HG02981 (cell line): ENCODE measurements at regions not wholly inside any gene's neighbourhood (a gene's known extent, or its start where the extent isn't known, plus 50 kb on each side); places are given as distances from the start of the nearest gene placed in this dataset.
"Not testable (repeated sequence)": the region's sequence is repeated elsewhere in the genome, so short reads cannot be mapped to it uniquely, and the experiment has no call there.

Experiments used
- ATAC-seq: cut with Tn5 transposase; IDR thresholded peaks from one replicate; pipeline ENCODE4 v1.9.1; 2021; ENCODE audit warnings: mild to moderate bottlenecking, moderate library complexity; ENCODE audit not compliant: unreplicated experiment

DNA sequence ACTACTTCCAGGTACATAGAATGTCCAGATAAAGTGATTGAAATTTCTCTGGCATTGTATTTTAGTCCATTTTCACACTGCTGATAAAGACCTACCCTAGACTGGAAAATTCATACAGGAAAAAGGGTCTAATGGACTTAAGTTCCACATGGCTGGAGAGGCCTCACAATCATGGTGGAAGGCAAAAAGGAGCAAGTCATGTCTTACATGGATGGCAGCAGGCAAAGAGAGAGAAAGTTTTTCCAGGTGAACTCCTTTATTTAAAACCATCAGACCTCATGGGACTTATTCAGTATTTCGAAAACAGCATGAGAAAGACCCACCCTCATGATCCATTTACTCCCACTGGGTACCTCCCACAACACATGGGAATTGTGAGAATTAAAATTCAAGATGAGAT lies 1359.7 kb upstream of the RAG2 start:
- no peak for ATAC-seq

DNA sequence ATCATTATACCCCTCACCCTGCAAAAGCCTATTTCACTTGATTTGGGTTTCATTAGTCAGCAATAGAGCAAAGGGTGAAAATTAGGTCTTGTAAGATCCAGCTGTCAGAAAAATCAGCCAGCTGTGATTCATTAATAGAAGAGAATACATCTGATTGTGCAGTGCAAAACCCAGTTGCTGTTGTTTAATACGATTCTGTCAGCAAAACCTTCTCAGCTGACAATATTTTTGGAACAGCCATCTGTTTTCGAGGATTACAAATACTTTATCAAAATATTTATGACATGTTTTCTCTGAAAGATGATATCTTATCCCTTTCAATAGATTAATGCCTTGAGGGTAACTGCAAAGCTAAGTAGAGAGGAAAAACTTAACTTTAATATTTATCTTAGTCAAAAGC lies 1354.0 kb upstream of the RAG2 start:
- ATAC-seq, result no peak

DNA sequence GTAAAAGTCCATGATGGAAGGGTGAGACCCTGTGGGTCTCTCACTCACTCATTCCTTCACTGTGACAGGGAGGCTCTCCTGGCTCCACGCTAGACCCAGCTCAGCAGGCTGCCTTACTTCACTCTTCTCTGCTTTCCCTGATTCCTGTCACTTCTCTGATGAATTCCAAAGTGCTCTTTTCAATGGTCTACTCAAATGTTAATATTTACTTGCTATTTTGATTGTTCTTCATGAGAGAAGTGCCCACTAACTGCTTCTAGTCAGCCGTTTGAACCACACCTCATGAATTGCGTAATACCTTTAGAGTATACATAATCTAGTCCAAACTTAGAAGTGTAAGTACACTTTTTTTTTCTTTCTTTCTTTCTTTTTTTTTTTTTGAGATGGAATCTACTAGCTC lies 1350.2 kb upstream of the RAG2 start:
- no peak for ATAC-seq

DNA sequence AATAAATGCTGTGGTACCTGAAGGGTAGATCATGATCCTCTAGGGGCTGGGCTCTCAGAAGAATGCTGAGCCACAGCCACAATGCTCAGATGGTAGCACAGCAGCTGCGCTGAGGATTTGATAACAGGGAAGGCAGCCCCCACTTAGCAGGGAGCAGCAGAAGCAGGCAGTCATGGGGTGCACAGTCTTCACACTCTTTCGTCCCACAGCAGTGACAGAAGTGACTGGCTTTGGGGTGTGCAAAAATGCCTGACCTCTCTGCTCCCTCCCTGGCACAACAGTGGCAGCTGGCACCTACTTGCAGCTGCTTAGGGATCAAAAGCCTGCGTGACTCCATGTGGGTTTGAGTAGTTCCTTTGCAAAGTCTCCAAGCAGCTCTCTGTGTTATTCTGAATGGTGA lies 1349.8 kb upstream of the RAG2 start:
- no peak for ATAC-seq

DNA sequence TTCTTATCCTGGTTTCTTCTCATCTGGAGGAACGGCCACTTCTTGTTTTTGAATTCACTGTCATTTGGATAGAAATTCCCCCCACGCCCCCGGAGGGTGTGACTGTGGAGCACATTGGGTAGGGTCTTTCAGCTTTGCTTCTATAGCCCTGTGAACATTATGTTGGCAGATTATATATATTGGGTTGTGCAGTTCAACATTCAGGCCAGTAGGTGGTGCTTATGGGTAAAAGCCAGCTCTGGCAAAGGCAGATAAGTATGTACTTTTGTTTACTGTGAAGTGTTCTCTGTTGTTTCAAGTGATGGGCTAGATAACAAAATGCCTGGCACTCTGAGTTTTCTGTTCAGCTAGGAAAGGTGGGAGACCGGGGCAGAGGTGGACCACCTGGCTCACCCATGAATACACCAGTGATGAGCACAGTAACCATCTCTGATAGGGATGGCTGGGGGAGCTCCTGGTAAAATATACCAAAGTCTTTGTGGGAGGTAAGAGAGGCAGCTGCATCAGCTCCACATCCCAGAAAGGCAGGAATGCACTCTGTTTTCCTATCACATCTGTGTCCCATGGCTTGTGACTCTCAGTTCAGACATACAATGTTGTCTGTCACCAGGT lies 1348.2 kb upstream of the RAG2 start:
- peak; percentile 81 for ATAC-seq

DNA sequence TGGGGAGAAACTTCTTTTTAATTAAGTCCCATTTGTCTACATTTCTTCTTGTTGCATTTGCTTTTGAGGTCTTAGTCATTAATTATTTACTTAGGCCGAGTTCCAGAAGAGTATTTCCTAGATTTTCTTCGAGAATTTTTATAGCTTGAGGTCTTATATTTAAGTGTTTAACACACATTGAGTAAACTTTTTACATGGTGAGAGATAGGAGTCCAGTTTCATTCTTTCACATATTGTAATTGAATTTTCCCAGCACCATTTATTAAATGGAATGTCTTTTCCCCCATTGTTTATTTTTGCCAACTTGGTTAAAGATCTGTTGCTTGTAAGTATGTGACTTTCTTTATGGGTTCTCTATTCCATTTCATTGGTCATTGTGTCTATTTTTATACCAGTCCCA lies 1344.0 kb upstream of the RAG2 start:
- ATAC-seq, result no peak

DNA sequence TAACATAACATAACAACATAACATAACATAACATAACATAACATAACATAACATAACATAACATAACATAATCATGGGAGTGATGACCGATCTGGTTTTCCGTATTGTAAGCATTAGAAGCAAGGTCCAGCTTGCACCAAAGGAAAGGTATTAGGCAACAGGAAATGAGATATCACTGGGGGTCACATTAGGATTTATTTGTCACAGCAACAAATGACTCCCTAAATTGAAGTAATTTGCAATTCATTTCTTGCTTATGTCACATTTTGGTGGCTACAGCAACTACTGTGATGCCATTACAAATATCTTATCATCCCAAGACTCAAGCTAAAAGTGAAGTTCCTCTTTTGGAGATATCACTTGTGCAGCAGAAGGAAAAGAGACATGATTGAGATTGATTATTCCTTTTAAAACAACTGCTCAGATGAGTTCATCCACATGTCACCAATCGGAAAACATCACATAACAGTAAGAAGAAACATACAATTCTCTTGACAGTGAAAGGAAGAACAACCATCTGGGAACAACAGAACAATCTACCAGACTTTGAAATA lies 1331.1 kb upstream of the RAG2 start:
- no peak for ATAC-seq

DNA sequence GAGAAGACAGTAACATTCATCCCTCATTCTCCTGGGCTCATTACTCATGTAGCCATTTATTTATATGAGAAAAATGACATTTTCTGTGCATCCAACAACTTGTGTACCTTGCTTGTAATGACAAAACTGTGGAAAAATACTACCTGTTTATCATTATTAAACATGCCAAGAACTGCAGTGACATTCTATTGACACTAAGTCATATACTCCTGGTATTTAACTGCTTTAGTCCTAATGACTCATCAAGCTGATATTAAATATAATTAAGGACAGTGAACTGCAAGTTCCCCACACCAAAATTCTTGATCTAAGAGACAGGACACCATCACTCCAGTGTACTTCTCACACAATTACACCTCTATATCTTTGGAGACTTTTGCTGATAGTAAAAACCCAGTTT lies 1328.7 kb upstream of the RAG2 start:
- ATAC-seq, result no peak

DNA sequence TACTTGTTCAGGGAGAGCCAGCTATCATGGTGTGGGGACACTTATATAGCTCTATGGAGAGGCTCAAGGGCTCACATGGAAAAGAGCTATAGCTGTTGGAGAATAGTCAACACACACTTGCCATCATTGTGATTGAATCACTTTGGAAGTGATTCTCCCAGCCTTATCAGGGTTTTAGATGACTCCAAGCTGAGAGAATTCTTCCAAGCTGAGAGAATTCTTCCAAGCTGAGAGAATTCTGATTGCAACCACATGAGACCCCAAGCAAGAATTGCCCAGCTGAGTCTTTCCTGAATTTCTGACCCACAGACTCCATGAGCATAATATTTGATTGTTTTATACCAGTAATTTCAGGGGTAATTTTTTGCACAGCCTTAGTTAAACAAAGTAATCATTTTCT lies 1318.3 kb upstream of the RAG2 start:
- ATAC-seq, result no peak

DNA sequence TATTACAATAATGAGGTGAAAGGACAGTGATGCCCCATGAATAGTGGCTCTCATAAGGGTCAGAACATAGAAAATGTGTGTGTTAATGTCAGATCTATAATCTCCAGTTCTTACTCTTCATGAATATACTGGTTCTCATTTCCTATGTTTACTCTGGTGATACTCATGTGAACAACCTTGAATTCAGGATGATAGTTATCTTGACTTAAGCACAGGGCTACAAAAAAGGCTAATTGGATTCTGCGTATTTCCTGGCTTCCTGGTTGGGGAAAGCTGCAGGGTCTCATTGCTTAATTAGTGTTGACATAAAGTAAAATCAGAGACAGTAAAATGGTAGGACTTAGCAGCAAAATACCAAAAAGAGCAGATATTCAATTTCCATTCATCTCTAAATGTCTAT lies 1316.8 kb upstream of the RAG2 start:
- no peak for ATAC-seq

DNA sequence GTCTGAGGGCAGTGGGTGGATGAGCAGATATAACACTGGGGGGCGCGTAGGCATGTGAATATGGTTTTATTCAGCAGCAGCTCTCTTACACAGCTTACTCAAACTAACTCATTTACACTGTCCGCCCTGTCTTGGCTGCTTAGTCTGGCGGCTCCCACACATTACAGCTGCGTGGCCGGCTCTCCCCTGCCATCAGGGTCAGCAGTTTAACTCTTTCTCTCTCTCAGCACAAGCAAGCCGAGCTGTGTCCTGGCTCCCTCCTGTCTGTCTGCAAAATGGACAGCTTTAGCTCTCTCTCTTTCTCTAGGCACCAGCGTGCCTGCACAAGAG lies 1310.1 kb upstream of the RAG2 start:
- no peak for ATAC-seq

DNA sequence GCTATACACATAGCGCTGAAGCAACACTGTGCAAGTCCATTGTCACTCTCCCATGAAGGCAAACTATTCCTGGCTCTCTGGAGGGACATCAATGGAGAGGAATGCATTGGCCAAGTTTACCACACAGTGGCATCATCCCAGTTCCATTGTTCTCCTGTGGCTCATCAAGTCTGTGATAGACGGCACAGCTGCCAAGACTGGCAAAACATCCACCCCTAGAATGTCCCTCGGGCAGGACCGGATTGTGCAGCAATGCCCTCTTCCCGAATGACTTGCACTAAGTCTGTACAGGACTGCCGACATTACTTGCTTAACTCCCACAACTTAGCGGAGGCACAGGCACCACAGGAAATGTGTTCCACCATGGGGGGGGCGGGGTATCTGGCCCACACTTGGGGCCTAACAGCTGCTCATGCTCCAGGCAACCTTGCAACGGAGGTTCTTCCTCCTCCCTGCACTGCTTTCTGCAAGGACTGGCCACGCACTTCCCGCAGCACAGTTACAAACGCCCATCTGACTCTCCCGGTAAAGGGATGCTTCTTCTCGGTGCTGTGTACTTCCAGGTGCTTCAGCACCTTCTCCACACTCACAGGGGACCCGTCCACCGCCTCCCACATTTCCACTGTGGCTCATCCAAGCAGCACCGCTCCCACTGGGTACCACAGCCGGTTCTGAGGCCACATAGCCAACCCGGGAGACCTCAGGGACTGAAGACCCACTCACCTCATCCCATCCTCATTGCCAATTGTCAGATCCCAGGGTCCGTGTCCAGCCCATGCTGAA lies 1309.6 kb upstream of the RAG2 start:
- no peak for ATAC-seq

DNA sequence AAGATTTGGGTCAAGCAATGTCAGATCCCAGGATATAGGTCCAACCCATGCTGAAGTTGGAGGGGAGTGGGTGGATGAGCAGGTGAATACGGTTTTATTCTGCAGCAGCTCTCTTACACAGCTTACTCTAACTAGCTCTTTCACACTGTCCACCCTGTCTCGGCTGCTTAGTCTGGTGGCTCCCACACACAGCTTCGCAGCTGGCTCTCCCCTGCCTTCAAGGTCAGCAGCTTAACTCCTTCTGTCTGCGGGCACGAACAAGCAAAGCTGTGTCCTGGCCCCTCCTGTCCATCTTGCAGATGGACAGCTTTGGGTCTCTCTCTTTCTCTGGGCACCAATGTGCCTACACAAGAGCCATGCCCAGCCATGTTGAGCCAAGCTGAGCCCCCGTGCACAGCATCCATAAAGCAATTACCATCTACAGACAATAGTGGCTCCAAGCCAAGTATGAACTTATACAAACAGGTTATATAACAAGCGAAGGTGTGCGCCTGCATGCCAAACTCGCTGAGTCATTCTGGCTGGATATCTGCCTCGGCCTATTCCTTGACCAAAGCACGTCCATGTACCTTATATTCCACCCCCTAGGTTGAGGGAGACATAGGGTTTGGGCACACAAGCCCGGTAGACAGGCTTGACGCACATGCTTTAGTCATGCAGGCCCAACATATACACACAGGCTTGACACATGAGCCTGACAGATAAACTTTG lies 1307.8 kb upstream of the RAG2 start:
- ATAC-seq, result no peak

DNA sequence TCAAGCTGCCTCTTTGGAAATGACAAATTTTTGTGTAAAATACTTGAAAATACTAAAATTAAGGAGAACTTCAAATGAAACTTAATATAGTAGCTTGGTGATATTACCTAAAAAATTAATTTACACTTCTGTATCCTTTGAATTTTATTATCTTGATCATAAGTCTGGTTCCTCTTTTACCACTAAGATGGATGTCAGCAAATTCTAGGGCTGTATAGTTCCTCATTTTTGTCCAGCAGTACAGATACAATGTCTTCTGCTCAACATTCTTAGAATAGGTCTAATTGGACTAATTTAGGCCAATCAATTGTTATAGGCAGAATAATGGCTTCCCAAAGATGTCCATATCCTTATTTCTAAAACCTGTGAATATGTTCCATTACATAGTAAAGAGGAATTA lies 1298.0 kb upstream of the RAG2 start:
- no peak for ATAC-seq

DNA sequence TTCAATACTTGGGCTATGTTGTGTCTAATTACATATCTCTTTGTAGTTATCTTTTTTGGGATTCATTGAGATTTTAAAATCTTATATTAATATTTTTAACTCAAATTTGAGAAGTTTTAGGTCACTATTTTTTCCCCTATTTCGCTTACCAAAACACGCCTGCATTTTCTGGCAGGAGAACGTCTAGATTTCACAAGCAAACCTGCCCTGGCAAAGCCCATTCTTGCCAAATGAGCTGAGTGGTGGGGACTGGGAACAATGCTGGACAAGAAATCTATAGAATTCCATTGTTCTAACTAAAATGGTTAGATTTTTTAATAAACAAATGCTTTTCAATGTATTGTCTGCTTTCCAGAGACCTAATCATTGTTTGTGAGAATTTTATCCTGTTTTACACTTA lies 1283.7 kb upstream of the RAG2 start:
- ATAC-seq, result no peak

DNA sequence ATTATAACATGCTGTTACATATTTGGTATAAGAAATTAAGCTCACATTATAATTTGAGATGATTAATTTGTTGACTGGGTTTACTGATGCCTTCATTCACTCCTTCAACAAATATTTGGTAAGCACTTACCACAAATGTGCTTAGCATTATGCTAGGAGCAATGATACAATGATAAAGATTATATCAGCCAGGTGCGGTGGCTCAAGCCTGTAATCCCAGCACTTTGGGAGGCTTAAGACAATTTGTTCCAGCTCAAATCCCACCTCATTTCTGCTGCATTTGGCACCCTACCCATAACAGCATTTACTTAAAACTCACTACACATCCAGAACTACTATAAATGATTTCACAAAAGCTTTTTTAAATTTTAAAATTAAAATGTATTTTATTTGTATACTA lies 1263.6 kb upstream of the RAG2 start:
- ATAC-seq, result no peak

DNA sequence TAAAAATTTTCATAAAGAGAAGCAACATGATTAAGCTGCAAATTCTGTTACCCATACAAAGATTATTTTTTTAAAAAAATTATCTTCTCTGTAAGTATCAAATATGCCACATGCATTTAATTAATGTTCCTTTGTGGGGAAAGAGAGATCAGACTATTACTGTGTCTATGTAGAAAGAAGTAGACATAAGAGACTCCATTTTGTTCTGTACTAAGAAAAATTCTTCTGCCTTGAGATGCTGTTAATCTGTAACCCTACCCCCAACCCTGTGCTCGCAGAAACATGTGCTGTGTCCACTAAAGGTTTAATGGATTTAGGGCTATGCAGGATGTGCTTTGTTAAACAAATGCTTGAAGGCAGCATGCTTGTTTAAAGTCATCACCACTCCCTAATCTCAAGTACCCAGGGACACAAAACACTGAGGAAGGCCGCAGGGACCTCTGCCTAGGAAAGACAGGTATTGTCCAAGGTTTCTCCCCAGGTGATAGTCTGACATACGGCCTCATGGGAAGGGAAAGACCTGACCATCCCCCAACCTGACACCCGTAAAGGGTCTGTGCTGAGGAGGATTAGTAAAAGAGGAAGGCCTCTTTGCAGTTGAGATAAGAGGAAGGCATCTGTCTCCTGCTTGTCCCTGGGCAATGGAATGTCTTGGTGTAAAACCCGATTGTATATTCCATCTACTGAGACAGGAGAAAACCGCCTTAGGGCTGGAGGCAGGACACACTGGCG lies 1260.9 kb upstream of the RAG2 start:
- not testable (repeated sequence) for ATAC-seq

DNA sequence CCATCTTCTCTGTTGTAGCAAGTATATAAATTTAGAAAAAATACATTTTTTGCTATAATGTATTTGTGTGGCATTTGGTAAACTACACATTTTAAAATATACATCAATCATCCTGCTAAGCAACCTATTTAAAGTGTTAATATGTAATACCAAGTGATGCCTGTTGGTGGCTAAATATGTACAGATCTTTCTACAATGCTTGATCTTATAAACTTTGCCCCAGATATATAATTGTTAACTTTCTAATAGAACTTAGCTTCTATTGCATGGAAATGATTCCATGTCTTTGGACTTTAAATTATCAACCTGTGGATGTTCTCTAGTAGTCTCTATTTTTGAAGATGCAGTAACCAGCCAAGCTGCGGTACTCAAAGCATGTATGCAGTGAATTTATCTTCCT lies 1260.4 kb upstream of the RAG2 start:
- no peak for ATAC-seq

DNA sequence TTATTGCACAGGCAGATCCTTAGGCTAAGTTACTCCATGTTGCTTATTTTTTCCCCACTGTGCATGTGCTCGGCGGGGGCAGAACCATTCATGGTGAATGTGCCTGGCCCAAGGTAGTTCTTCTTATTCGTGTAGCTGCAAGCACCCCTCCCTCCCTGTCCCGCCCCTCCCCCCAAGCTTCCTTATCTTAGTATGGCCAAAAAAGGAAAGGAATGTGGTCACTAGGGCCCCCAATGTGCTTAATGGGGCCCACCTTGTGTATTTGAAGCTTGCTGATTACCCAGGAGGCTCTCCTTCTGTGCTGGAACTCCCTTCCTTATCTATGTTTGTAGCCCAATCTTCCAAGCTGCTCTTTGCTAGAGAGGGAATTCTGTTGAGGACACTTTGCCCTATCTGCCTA lies 1259.7 kb upstream of the RAG2 start:
- no peak for ATAC-seq

DNA sequence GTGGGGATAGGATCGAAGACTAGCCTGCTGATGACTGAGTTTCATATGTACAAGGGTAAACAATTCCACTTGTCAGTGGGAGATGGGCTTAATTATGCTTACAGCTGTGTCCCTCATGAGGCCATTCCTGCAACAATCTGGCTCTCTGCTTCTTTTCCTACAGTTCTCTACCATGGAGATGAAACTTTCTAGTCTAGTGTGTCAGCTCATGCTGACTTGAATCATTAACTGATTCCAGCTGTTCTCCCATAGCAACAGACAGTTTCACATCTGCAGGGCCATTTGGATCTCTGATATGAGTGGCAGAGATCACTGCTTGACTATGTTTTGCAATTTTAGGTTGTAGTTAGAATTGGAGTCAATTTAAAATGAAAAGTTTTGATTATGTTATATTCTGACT lies 1251.7 kb upstream of the RAG2 start:
- no peak for ATAC-seq

DNA sequence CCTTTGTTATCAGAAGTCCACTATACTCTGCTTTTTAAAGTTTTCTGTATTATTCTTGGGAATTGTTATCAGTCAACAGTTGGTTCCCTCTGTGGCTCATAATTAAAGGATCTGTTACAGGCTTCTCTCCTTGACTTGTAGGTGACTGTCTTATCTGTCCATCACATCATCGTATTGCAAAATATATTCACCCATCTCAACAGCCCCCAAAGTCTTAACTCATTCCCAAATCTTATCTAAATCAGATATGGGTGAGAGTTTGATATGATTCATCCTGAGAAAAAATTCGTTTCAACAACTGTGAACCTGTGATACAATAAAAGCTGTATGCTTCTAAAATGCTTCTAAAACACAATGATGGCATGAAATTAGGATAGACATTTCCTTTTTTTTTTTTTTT lies 1245.6 kb upstream of the RAG2 start:
- ATAC-seq, result no peak
